GM19372 (cell line): ENCODE measurements at regions not wholly inside any gene's neighbourhood (a gene's known extent, or its start where the extent isn't known, plus 50 kb on each side); places are given as distances from the start of the nearest gene placed in this dataset.

ENCODE experiments used
- ATAC-seq: cut with Tn5 transposase; IDR thresholded peaks from one replicate; pipeline ENCODE4 v1.9.1; 2021; ENCODE audit warnings: mild to moderate bottlenecking, low read depth, moderate library complexity; ENCODE audit not compliant: unreplicated experiment

DNA sequence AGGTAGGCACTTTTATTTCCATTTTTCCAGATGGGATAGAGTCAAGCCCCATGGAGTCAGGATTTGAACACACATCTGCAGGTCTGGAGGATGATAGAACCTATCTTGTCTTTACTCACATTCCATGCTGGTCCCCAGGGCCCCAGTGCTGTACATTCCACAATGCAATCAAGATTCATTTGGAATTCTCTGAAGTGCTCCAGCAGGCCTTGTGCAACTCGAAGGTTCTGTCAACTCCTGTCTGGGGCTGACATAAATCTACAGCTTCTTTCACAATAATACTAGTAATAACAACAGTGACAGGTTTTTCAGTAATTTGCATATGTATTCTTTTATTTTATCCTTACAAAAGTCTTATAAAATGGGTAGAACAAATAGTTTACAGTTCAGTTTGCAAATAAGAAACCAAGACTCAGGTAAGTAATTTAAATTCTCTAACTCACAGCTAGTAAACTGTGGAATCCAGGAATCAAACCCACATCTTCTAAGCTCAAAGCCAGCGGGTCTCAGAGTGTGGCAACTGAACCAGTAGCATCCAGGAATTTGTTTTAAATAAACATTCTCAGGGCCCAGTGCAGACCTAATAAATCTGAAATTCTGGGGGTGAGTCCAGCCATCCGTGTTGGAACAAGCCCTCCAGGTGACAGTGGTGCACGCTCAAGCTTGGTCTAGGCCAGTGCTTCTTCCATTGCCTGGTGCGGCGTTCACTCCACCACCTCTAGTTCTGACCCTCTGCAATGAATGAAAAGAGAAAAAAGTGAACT lies 137.0 kb upstream of the TNFAIP3 start:
- ATAC-seq = no peak

- no peak for ATAC-seq
Measured at GRCh38 chr6:137731600-137731959, 135.5 kb upstream of the TNFAIP3 start.

DNA sequence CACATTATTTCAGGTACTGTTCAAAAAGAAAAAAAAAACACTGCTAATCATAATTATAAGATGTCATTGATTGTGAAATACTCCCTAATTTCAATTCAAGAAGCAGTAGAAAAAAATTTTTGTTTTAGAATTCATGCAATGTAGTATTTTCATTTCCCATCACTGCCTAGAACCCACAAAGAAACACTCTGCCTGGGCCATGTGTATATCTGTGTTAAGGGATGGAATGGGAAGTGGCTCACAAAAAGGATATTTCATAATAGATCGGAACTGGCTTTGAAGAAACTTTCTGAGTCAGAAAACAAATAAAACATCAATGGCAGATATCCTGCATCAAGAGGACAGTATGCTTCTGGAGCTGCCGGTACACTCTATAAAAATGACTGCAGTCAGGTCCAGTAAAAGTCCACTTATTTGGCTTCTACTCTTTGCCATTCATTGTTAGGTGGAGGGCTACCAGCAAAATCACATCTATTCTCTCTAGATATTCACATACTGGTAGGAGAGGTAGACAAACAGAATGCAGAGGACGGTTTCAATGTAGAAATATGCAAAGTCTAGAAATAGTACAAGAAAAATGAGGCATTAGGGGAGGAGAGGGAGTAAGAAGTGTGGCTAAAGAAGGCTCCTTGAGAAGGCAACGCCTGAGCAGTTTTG lies 135.0 kb upstream of the TNFAIP3 start:
- ATAC-seq = no peak

GRCh38 chr6:137733372-137733771 lies 133.7 kb upstream of the TNFAIP3 start:
- ATAC-seq = no peak

- ATAC-seq = no peak
Measured at GRCh38 chr6:137734005-137734874, 132.8 kb upstream of the TNFAIP3 start.

GRCh38 chr6:137734875-137735182 lies 132.2 kb upstream of the TNFAIP3 start:
- ATAC-seq = no peak

DNA sequence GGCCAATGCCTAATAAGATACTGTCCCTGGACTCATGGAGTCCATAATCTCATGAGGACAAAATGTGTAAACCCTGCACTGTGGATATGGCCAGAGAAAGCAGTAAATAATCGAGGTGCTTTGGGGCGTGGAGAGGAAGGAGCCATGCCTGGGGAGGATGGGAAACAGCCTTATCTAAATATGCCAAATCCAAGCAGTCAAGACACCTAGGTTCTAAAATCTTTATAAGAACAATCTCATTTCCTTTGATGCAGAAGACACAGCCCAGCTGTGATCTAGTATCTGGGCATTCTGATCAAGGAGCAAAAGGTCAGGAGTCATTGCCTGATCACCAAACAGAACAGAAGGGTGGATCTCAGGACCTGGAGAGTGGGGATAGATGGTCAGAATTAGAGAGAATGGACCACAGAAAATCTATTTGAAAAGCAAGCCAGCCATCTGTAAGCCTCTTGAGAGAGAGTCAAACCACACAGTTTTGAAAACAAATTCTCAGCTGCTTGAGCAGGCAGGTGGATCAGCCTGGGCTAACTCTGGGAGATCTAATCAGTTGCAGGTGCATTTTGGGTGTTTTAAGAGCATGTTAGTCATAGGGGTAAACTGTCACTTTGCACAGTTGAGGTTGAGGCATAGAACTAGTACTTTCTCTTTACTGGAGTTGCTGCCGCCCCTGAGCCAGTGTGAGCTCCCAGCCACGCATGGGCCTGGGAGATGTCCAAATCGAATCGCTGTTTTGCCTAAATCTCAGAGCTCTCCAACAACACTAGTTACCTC lies 130.8 kb upstream of the TNFAIP3 start:
- peak; percentile 48 for ATAC-seq

DNA sequence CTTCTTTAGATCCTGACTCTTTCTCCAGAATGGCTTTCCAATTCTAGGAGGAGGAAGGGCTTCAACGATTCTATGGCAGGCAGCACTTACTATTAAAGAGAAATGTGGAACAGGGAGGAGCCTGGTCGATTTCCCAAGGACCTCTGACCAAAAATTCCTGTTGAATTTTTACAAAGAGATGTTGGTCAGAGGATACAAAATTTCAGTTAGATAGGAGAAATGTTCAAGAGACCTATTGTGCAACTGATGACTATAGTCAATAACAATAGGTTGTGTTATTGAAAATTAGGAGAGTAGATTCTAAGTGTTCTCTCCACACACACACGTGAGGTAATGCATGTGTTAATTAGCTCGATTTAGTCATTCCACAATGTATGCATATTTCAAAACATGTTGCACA lies 130.1 kb upstream of the TNFAIP3 start:
- no peak for ATAC-seq

DNA sequence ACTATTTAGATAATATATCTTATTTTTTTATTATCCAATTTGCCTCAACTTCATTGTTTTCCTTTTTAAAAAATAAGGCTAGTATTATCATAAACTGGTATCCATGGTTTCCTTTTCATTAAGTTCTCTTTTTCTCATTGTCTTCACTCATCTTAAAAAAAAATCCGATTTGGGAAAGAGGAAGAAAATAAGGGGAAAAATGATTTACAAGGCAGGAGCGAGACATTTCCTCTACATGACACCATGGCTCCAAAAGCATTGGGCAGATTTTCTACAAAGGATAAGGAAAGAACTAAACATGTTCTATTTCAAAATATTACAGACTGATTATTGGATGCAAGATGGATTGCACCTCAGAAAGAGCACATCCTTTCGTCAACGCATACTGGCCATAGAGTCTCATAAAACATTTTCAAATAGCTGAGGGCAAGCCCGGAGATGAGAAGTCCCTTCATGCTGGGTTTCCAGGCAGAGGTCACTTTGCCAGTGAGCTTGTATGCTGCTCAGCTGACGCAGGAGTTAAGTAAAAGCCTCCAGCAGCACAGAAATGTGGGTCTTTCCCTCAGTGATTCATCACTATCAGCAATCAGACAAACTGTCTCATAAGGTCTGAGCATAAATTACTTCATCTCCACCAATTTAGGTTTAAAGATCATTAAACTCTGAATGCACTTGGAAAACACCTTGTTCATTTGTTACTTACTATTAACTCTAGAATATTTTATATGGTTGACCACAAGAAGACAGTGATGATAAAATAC lies 129.0 kb upstream of the TNFAIP3 start:
- ATAC-seq = no peak

DNA sequence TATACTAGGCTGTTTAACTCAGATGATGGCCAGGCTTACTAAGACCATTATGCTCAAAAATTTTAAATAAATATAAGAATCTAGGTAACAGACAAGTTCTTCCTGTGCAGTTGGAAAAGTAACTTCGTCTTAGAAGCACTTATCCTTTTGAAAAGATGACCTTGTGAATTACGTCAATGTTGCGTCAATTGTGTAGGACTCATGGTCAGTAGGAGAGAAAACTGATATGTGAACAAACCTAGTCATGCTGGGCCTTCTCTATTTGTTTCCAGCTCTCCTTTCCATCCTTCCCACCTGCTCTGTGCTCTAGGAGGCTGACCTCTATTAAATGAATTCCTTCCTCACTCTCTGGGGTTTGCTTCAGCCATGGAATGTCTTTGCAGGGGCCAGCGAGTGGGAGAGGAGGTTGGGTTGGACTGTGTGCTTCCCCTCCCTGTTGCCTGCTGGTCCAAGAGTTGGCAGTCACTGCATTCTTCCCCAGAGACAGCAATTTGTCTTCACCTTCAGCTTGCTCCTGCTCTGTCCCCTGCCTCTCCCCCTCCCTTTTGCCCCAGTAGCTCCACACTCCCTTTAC lies 128.0 kb upstream of the TNFAIP3 start:
- no peak for ATAC-seq

DNA sequence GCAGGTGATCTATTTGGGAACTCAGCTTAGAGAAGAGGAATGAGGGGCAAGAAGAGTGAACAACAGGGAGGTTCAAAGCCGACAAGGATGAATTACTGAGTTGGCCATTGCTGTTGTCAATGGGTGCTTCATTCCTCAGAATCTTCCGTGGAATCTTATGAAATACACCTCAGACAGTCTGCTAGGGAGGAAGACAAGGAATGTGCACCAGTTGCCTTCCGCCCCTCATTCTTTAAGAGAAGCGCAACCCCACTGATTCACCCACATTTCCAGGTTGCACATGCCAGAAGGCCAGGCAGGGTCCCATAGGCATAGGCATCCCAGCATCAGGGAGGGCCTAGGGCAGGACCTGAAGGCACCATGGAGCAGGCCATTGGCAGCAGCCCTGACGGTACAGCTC lies 127.5 kb upstream of the TNFAIP3 start:
- no peak for ATAC-seq

DNA sequence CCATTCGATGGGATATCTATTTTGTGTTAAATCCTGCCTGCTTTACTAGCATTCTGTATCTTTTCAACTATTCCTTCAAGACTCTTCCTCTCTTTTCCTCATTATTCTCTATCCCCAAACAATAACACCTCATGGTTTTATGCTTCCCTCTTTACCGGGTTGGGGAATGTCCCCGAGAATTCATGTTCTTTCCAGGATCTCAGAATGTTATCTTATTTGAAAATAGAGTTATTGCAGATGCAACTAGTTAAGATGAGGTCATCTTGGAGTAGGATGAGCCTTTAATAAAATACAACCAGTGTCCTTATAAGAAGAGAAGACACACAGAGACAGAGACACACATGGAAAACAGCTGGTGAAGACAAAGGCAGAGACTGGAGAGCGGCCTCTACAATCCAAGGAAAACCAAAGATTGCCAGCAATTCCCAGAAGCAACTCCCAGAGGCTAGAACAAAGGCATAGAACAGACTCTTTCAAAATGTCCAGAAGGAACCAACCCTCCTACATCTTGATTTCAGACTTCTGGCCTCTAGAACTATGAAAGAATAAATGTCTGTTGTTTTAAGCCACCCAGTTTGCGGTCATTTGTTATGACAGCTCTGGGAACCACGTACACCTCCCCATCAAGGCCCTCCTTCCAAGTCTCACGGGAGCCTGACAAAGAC lies 126.8 kb upstream of the TNFAIP3 start:
- ATAC-seq = no peak

DNA sequence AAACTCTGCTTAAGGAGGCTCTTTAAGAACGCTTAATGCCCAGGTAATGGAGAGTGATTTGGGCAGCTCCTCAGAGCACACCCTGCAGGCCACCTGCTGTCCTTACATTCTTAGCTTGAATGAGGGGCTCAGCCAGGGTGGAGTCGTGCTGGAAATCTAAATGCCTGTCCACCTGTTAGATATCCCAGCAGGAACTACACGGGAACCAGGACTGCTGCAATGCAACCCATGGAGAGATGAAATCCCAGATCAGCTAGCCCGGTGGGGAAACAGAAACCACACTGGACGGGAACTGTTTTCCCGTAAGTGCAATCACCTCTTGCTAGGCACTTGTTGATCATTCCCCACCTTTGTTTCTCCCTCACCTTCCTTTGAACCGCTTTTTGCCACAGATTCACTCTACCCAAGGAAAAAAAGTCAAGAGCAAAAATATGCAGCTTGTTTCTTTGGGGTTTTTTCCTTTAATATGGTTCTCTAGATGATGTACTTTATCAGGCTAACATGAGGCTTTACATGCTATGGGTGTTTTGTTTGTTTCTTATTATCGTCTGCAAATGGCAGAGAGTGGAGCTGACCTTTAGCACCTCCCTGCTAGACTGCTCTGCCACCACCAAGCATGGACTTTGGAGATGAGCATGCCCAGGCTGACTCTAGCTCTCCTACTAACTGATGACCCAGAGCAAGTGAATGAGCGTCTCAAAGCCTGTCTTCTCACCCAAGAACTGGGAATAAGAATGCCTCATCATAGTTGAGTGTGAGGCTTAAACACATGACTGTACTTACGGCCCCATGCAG lies 125.9 kb upstream of the TNFAIP3 start:
- ATAC-seq = no peak

DNA sequence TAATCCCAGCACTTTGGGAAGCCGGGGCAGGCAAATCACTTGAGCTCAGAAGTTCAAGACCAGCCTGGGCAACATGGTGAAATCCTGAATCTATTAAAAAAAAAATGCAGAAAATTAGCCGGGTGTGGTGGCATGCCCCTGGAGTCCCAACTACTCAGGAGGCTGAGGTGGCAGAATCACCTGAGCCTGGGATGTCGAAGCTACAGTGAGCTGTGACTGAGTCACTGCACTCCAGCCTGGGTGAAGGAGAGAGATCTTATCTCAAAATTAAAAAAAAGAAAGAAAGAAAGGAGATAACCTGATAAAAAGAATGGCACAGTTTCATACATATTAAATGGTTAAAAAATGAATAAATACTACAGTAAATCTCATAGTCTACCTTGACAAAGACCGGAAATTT lies 123.6 kb upstream of the TNFAIP3 start:
- ATAC-seq = no peak

DNA sequence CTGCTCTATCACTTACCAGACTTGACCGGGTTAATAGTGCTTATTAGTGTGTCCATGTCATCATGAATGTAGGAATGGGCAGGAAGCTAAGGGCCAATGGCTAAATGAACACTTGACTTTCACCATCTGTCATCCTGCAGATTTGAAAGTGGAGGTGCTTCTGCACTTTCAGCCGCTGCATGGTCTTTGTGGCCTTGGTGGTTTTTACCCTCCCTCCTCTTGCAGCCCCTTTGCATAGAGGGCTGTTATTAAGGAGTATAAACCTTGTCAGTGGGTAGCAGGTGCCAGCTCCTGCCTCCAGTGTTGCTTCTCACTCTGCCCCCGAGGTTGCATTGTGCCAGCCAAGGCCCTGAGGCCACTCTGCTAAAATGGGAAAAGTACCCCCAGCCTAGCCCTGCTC lies 122.2 kb upstream of the TNFAIP3 start:
- peak; percentile 73 for ATAC-seq

GRCh38 chr6:137745321-137745720 lies 121.7 kb upstream of the TNFAIP3 start:
- no peak for ATAC-seq

DNA sequence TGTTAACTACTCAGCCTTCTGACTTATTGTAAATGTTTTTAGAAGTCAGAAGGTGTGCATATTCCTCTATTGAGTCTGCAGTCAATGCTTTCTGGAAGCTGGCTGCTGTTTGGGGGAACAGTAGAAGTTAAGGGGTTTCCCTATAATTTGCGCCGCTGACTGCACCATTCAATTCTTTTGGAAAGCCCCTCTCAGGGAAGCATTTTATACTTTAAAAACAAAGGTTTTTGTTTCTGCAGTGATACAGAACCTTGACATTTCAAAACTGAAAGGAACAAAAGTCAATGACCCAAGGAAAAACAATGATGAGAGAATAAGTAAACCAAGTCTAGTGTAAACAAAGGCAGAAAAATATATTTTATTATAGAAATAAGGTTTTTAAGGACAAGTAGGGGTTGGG lies 120.8 kb upstream of the TNFAIP3 start:
- no peak for ATAC-seq

DNA sequence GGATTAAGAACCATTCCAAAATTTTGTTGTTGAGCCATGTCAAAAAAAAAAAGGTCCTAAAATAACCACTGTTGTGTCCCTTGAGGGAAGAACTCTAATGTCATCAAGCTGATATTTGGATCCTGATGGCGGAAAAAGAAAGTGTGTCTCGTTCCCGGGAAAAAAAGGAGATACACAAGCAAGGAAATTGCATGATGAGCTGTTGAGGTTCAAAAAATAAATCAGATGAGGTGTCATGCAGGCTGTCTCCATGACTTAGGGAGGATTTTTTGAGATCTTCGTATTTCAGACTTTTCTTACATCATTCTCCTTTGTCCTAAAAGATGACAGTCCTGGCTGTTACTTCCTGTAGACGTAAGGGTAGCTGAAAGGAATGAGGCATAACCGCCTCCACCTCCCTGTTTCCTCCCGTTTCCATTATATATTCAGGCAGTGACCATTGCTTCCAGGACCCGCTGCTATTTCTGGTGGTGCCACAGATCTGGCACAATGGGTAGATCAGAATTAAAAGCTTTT lies 117.3 kb upstream of the TNFAIP3 start:
- ATAC-seq = no peak
